ENCODE measurements at regions not wholly inside any gene's neighbourhood (a gene's known extent, or its start where the extent isn't known, plus 50 kb on each side); places are given as distances from the start of the nearest gene placed in this dataset.

GRCh38 chr1:94319319-94320102, 82.1 kb upstream of the ARHGAP29 start:
- ATAC-seq (no peak), DNase-seq (no peak)
- peaks cover 2% of the 10 kb centered on the region for H3K9me3 ChIP-seq (ENCODE audit: control insufficient read depth, low read length, poor library complexity, severe bottlenecking)
- Mint-ChIP-seq H3K4me1 (no peaks in the 10 kb centered on the region), H3K27ac (no peak overlapping the region), H3K4me3 (no peak overlapping the region), H3K27me3 (peaks cover 45% of the 10 kb centered on the region), H3K36me3 (ENCODE audit: low read depth) (no peaks in the 10 kb centered on the region)

- peaks cover 2% of the 10 kb centered on the region for H3K9me3 ChIP-seq (ENCODE audit: control insufficient read depth, low read length, poor library complexity, severe bottlenecking)
- no peak for DNase-seq
- no peaks in the 10 kb centered on the region for H3K4me1 Mint-ChIP-seq
- ATAC-seq: no peak
- no peak overlapping the region for H3K27ac Mint-ChIP-seq
- H3K36me3 Mint-ChIP-seq (ENCODE audit: low read depth): no peaks in the 10 kb centered on the region
- H3K27me3 Mint-ChIP-seq: peaks cover 44% of the 10 kb centered on the region
- H3K4me3 Mint-ChIP-seq: no peak overlapping the region
Measured at GRCh38 chr1:94318505-94319030, 81.2 kb upstream of the ARHGAP29 start.

DNA sequence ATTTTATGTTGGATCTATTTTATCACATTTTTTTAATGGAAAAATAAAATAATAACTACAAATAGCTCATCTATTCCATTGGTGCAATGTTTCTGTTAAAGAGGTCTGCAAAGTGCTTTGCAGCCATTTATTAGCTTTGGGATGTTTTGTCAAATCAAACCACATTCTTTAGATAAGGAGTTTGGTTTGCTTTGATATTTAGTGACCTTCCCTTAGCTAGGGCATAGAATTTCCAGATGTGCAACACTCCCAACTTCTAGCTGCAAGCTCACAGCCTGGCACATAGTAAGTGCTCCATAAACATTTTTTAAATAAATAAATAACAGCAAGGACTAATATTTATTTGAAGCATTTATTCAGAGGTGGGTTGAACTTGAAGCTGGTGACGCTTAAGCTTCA, 80.4 kb upstream of the ARHGAP29 start:
- H3K27me3 Mint-ChIP-seq: peaks cover 36% of the 10 kb centered on the region
- peaks cover 2% of the 10 kb centered on the region for H3K9me3 ChIP-seq (ENCODE audit: control insufficient read depth, low read length, poor library complexity, severe bottlenecking)

DNA sequence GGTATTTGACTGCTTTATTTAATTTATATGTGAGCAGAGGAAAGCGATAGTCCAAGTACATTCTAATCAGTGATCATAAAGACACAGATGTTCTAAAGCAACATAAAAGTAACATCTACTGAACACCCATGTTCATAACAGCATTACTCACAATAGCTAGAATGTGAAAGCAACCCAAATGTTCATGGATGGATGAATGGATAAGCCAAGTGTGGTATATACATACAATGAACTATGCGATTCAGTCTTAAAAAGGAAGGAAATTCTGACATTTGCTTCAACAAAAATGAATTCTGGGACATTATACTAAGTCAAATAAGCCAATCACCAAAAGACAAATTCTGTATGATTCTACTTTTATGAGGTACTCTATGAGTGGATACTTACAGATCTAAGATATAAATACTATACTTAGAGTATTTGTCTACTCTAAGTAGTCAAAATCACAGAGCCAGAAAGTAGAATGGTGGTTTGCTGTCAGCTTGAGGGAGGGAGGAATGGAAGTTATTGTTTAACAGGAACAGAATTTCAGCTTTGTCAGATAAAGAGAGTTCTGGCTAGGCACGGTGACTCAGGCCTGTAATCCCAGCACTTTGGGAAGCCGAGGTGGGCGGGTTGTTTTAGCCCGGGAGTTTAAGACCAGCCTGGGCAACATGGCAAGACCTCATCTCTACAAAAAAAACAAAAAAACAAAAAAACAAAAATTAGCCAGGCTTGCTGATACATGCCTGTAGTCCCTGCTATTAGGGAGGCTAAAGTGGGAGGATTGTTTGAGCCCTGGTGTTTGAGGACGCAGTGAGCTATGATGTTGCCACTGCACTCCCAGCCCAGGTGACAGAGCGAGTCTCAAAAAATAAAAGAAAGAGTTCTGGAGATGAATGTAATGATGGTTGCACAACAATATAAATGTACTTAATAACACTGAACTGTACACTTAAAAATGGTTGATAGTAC, 79.7 kb upstream of the ARHGAP29 start:
- ATAC-seq: no peak
- no peak overlapping the region for H3K4me3 Mint-ChIP-seq
- H3K36me3 Mint-ChIP-seq (ENCODE audit: low read depth): no peaks in the 10 kb centered on the region
- H3K4me1 Mint-ChIP-seq: no peaks in the 10 kb centered on the region
- peaks cover 30% of the 10 kb centered on the region for H3K27me3 Mint-ChIP-seq
- H3K27ac Mint-ChIP-seq: no peak overlapping the region
- no peak for DNase-seq
- peaks cover 2% of the 10 kb centered on the region for H3K9me3 ChIP-seq (ENCODE audit: control insufficient read depth, low read length, poor library complexity, severe bottlenecking)

More for the DNA sequence above, 80.4 kb upstream of the ARHGAP29 start:
- ATAC-seq: no peak
- Mint-ChIP-seq H3K27ac (no peak overlapping the region), H3K4me1 (no peaks in the 10 kb centered on the region), H3K36me3 (ENCODE audit: low read depth) (no peaks in the 10 kb centered on the region), H3K4me3 (no peak overlapping the region)
- no peak for DNase-seq

DNA sequence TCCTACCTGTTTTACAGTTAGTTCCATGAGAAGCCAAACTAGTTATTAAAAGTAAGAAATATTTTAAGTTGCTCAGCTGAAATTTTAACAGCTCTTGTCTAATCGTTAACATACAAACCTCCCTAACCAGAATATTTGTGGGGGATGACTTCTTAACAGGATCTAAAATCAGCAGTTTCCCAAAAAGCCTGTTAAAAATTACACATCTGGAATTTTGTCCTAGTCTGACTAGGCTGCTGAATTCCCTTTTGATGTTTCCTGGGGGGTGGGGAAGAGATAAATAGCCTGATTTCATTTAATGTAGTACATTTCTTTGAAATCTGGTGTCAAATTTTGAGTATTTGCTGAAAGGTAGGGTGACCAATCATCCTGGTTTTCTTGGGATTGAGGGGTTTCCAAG, 78.8 kb upstream of the ARHGAP29 start:
- no peak for DNase-seq
- H3K27ac Mint-ChIP-seq: no peak overlapping the region
- ATAC-seq: no peak
- no peaks in the 10 kb centered on the region for H3K4me1 Mint-ChIP-seq
- no peak overlapping the region for H3K4me3 Mint-ChIP-seq
- H3K9me3 ChIP-seq (ENCODE audit: control insufficient read depth, low read length, poor library complexity, severe bottlenecking): peaks cover 2% of the 10 kb centered on the region
- H3K27me3 Mint-ChIP-seq: peaks cover 27% of the 10 kb centered on the region
- H3K36me3 Mint-ChIP-seq (ENCODE audit: low read depth): no peaks in the 10 kb centered on the region

DNA sequence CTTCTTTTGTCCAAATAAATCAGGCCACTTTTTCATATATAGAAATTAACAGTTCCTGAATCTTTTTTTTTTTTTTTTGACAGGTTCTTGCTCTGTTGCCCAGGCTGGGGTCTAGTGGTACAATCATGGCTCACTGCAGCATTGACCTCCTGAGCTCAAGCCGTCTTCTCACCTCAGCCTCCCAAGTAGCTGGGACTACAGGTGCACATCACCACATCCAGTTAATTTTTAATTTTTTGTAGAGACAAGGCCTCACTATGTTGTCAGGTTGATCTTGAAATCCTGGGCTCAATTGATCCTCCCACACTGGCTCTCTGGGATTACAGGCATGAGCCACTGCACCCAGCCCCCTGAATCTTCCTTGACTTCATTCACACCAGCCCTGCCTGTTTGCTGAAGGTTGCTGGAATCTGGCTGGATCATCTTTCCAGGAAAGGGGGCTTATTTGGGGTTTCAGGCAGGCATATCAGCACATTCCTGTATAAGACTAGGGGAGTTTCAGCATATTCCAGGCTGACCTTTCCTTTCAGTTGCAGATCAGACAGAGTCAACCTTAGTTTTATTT, 78.2 kb upstream of the ARHGAP29 start:
- Mint-ChIP-seq H3K4me3 (no peak overlapping the region), H3K27ac (no peak overlapping the region), H3K27me3 (peaks cover 22% of the 10 kb centered on the region), H3K4me1 (no peaks in the 10 kb centered on the region), H3K36me3 (ENCODE audit: low read depth) (no peaks in the 10 kb centered on the region)
- DNase-seq (no peak), ATAC-seq (no peak)
- peaks cover 2% of the 10 kb centered on the region for H3K9me3 ChIP-seq (ENCODE audit: control insufficient read depth, low read length, poor library complexity, severe bottlenecking)

GRCh38 chr1:94314222-94314858, 77.0 kb upstream of the ARHGAP29 start:
- Mint-ChIP-seq H3K36me3 (ENCODE audit: low read depth) (no peaks in the 10 kb centered on the region), H3K4me3 (no peak overlapping the region), H3K4me1 (no peaks in the 10 kb centered on the region), H3K27ac (no peak overlapping the region), H3K27me3 (peaks cover 19% of the 10 kb centered on the region)
- ATAC-seq (no peak), DNase-seq (no peak)
- peaks cover 2% of the 10 kb centered on the region for H3K9me3 ChIP-seq (ENCODE audit: control insufficient read depth, low read length, poor library complexity, severe bottlenecking)

GRCh38 chr1:94310570-94311270, 73.3 kb upstream of the ARHGAP29 start:
- ATAC-seq: no peak
- Mint-ChIP-seq H3K4me1 (no peaks in the 10 kb centered on the region), H3K27ac (no peak overlapping the region), H3K27me3 (no peaks in the 10 kb centered on the region), H3K4me3 (no peak overlapping the region), H3K36me3 (ENCODE audit: low read depth) (no peaks in the 10 kb centered on the region)
- no peak for DNase-seq
- peaks cover 2% of the 10 kb centered on the region for H3K9me3 ChIP-seq (ENCODE audit: control insufficient read depth, low read length, poor library complexity, severe bottlenecking)

GRCh38 chr1:94309829-94310569, 72.6 kb upstream of the ARHGAP29 start:
- no peaks in the 10 kb centered on the region for H3K36me3 Mint-ChIP-seq (ENCODE audit: low read depth)
- ATAC-seq: no peak

GRCh38 chr1:94309216-94309615, 71.8 kb upstream of the ARHGAP29 start:
- DNase-seq: no peak
- peaks cover 5% of the 10 kb centered on the region for H3K27me3 Mint-ChIP-seq
- no peaks in the 10 kb centered on the region for H3K9me3 ChIP-seq (ENCODE audit: control insufficient read depth, low read length, poor library complexity, severe bottlenecking)
- H3K4me3 Mint-ChIP-seq: no peak overlapping the region
- H3K36me3 Mint-ChIP-seq (ENCODE audit: low read depth): no peaks in the 10 kb centered on the region
- no peaks in the 10 kb centered on the region for H3K4me1 Mint-ChIP-seq
- no peak overlapping the region for H3K27ac Mint-ChIP-seq
- no peak for ATAC-seq

More at GRCh38 chr1:94309829-94310569, 72.6 kb upstream of the ARHGAP29 start:
- no peak overlapping the region for H3K4me3 Mint-ChIP-seq
- H3K27me3 Mint-ChIP-seq: no peaks in the 10 kb centered on the region
- no peak overlapping the region for H3K27ac Mint-ChIP-seq
- H3K9me3 ChIP-seq (ENCODE audit: control insufficient read depth, low read length, poor library complexity, severe bottlenecking): no peaks in the 10 kb centered on the region
- H3K4me1 Mint-ChIP-seq: no peaks in the 10 kb centered on the region
- DNase-seq: no peak

DNA sequence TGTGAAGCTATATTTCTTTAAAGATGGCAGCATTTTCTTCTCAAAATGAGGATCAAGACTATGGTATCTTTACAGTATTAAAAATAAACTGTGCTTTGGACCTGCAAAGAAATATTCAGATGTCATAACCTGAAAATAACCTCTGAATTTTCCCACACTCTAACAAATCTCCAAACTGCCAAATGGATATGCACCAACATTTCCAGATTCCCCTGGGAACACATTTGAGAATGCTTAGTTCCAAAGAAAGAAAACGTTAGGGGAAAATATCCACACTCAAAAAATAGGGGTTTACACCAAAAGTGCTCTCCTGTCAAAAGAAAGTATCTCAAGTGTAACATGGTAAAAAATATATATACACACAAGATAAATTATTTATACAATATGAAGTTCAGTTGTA, 69.1 kb upstream of the ARHGAP29 start:
- Mint-ChIP-seq H3K27ac (no peak overlapping the region), H3K4me3 (no peak overlapping the region), H3K27me3 (peaks cover 24% of the 10 kb centered on the region), H3K4me1 (no peaks in the 10 kb centered on the region), H3K36me3 (ENCODE audit: low read depth) (no peaks in the 10 kb centered on the region)
- no peak for ATAC-seq
- no peaks in the 10 kb centered on the region for H3K9me3 ChIP-seq (ENCODE audit: control insufficient read depth, low read length, poor library complexity, severe bottlenecking)
- no peak for DNase-seq

GRCh38 chr1:94305704-94306103, 68.3 kb upstream of the ARHGAP29 start:
- Mint-ChIP-seq H3K4me3 (no peak overlapping the region), H3K36me3 (ENCODE audit: low read depth) (no peaks in the 10 kb centered on the region), H3K27ac (no peak overlapping the region), H3K27me3 (peaks cover 24% of the 10 kb centered on the region), H3K4me1 (no peaks in the 10 kb centered on the region)
- H3K9me3 ChIP-seq (ENCODE audit: control insufficient read depth, low read length, poor library complexity, severe bottlenecking): no peaks in the 10 kb centered on the region
- DNase-seq (no peak), ATAC-seq (no peak)

Measured in T-helper 17 cell (primary cell).